Hippocampal formation (tissue), 2 donors: ENCODE measurements at regions not wholly inside any gene's neighbourhood (a gene's known extent, or its start where the extent isn't known, plus 50 kb on each side); places are given as distances from the start of the nearest gene placed in this dataset.

Experiments
- DNase-seq, 2 donors: peaks; one replicate each; lab custom pipeline; 2025; lab: John Stamatoyannopoulos, UW

- DNase-seq = no peak
These were observed 308.2 kb downstream of the ANXA1 start for GRCh38 chr9:73459817-73460216.

- DNase-seq = no peak
These were observed 317.1 kb downstream of the ANXA1 start for GRCh38 chr9:73468716-73469115.

GRCh38 chr9:73470766-73471165 is 319.1 kb downstream of the ANXA1 start:
- no peak for DNase-seq

- no peak for DNase-seq
These were observed 322.4 kb downstream of the ANXA1 start for GRCh38 chr9:73474002-73474600.

- no peak for DNase-seq
These were observed 323.0 kb downstream of the ANXA1 start for GRCh38 chr9:73474625-73475024.

GRCh38 chr9:73494894-73495293 is 343.2 kb downstream of the ANXA1 start:
- no peak for DNase-seq

- no peak for DNase-seq
These were observed 346.1 kb downstream of the ANXA1 start for GRCh38 chr9:73497796-73498195.

GRCh38 chr9:73515216-73515615 is 363.6 kb downstream of the ANXA1 start:
- DNase-seq = no peak

GRCh38 chr9:73523391-73523790 is 371.7 kb downstream of the ANXA1 start:
- no peak for DNase-seq

- no peak for DNase-seq
These were observed 373.7 kb downstream of the ANXA1 start for GRCh38 chr9:73525350-73525749.

GRCh38 chr9:73527521-73527920 is 375.9 kb downstream of the ANXA1 start:
- no peak for DNase-seq

- DNase-seq = no peak
These were observed 377.3 kb downstream of the ANXA1 start for GRCh38 chr9:73528926-73529325.

- no peak for DNase-seq
These were observed 378.0 kb downstream of the ANXA1 start for GRCh38 chr9:73529666-73530065.

GRCh38 chr9:73531051-73531532 is 379.4 kb downstream of the ANXA1 start:
- DNase-seq = no peak

GRCh38 chr9:73531658-73532057 is 380.0 kb downstream of the ANXA1 start:
- no peak for DNase-seq

- no peak for DNase-seq
These were observed 381.3 kb downstream of the ANXA1 start for GRCh38 chr9:73532985-73533384.

GRCh38 chr9:73536403-73536802 is 384.7 kb downstream of the ANXA1 start:
- DNase-seq = no peak

- DNase-seq = no peak
These were observed 385.9 kb downstream of the ANXA1 start for GRCh38 chr9:73537561-73537960.

GRCh38 chr9:73539881-73540390 is 388.3 kb downstream of the ANXA1 start:
- no peak for DNase-seq

GRCh38 chr9:73541923-73542322 is 390.3 kb downstream of the ANXA1 start:
- no peak for DNase-seq

GRCh38 chr9:73543727-73544126 is 392.1 kb downstream of the ANXA1 start:
- DNase-seq = no peak

- peak; percentile 11 to 75 for DNase-seq
These were observed 396.5 kb downstream of the ANXA1 start for GRCh38 chr9:73548201-73548600.

GRCh38 chr9:73549991-73550390 is 398.3 kb downstream of the ANXA1 start:
- DNase-seq = no peak

GRCh38 chr9:73553295-73553694 is 401.6 kb downstream of the ANXA1 start:
- DNase-seq = no peak
